IPS DF 6.9 (cell line): ENCODE measurements at regions not wholly inside any gene's neighbourhood (a gene's known extent, or its start where the extent isn't known, plus 50 kb on each side); places are given as distances from the start of the nearest gene placed in this dataset.

Experiments
- DNase-seq: peaks from one replicate; pipeline ENCODE4 v3.0.0-alpha.2; 2013; ENCODE audit warnings: low read depth, low spot score
- H3K27ac ChIP-seq: one replicate; pipeline ENCODE4 v1.5.1; 2013; ENCODE audit warnings: low read length, control low read depth
- H3K27me3 ChIP-seq: 2 replicates; pipeline ENCODE4 v1.6.1; 2013; ENCODE audit warnings: mild to moderate bottlenecking, low read length; ENCODE audit not compliant: control insufficient read depth, insufficient read depth
- H3K36me3 ChIP-seq: 2 replicates; pipeline ENCODE4 v1.6.1; 2013; ENCODE audit warnings: low read length; ENCODE audit not compliant: control insufficient read depth, insufficient read depth
- H3K4me1 ChIP-seq: 2 replicates; pipeline ENCODE4 v1.6.1; 2013; ENCODE audit warnings: low read length; ENCODE audit not compliant: control insufficient read depth, insufficient read depth
- H3K4me3 ChIP-seq: 2 replicates; pipeline ENCODE4 v1.5.1; 2013; ENCODE audit warnings: mild to moderate bottlenecking, low read length
- H3K9me3 ChIP-seq: 2 replicates; pipeline ENCODE4 v1.6.1; 2013; ENCODE audit warnings: low read length, inconsistent platforms; ENCODE audit not compliant: control insufficient read depth, insufficient read depth
- WGBS: extraction: QIAGEN DNeasy Blood & Tissue Kit; methylation state at CpG from one replicate; pipeline ENCODE4 v1.1.7; 2013; ENCODE audit warnings: mixed read lengths, missing lambda C conversion rate; ENCODE audit not compliant: insufficient read length, insufficient coverage; 5-methylcytosine and 5-hydroxymethylcytosine counted together

DNA sequence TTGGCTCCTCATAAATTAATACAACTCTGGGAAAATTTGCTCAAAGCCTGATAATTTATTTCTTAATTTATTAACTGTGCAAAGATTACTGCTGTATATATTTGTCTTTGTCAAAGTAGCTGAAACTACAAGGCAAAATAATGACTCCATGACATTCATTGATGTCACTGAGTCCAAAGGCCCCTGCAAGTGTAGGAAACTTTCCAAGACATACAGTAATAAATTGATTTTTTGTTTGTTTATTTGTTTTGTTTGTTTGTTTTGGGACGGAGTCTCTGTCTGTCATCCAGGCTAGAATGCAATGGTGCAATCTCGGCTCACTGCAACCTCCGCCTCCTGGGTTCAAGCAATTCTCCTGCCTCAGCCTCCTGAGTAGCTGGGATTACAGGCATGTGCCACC lies 96.8 kb upstream of the LPP start:
- H3K4me3 ChIP-seq, result no peak overlapping the region
- peaks cover 3% of the 10 kb centered on the region; the same call in 1 of the 2 replicates for H3K4me1 ChIP-seq
- DNase-seq, result no peak
- H3K27me3 ChIP-seq, result no peaks in the 10 kb centered on the region
- no peaks in the 10 kb centered on the region for H3K36me3 ChIP-seq
- no peaks in the 10 kb centered on the region for H3K9me3 ChIP-seq
- H3K27ac ChIP-seq, result no peak overlapping the region
- no CpG with 5 or more reads among the region's 3 CpGs for WGBS

GRCh38 chr3:188058569-188059184 lies 95.3 kb upstream of the LPP start:
- Histone ChIP-seq H3K4me3 (no peak overlapping the region), H3K27me3 (no peaks in the 10 kb centered on the region), H3K27ac (no peak overlapping the region), H3K4me1 (no peaks in the 10 kb centered on the region), H3K36me3 (no peaks in the 10 kb centered on the region), H3K9me3 (no peaks in the 10 kb centered on the region)
- no CpG with 5 or more reads among the region's 5 CpGs for WGBS
- DNase-seq, result no peak

DNA sequence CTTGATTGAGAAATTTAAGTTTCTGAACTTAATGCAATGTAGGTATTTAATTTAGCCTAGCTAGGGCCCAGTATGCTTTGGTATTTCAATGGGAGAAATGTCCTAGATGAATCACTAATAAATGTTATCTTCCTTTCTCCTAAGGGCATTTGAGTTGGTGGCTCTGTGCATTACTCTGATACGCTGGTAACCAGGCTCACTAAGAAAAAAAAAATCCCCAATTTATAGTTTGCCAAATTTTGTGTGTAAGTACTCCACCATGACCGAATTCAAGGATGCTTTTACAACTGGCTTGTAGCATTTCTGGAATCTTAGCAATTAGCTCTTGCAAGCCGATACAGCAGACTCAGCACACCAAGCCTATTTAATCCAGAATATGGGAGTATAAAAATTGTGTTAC lies 94.6 kb upstream of the LPP start:
- no CpG with 5 or more reads among the region's 3 CpGs for WGBS

DNA sequence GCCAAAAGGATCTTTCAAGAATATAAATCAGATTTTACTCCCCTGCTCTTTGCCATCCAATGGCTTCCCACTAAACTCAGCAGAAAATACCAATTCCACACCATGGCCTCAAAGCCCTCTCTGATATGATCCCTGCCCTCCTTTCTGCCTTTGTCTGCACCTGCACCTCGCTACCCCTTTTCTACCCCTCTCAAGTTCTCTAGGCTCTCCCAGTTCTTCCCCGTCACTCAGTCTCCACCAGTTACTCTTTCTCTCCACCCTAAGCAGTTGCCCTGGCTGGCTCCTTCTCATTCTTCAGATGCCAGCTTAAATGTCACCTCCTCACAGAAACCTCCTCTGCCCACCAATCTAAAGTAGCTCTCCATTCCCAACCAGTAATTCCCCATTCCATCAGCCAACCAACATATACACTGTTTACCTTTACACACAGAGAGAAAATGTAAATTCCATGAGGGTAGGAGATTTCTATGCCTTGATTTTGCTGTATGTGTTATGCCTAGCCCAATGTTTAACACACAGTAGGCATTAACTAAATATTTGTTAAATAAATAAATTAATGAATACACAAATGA lies 93.6 kb upstream of the LPP start:
- Histone ChIP-seq H3K27ac (no peak overlapping the region), H3K9me3 (no peaks in the 10 kb centered on the region), H3K4me3 (no peak overlapping the region), H3K27me3 (no peaks in the 10 kb centered on the region), H3K36me3 (no peaks in the 10 kb centered on the region), H3K4me1 (no peaks in the 10 kb centered on the region)
- no CpG with 5 or more reads among the region's 2 CpGs for WGBS
- no peak for DNase-seq

More for the DNA sequence above, 94.6 kb upstream of the LPP start:
- Histone ChIP-seq H3K36me3 (no peaks in the 10 kb centered on the region), H3K27me3 (no peaks in the 10 kb centered on the region), H3K4me1 (no peaks in the 10 kb centered on the region), H3K9me3 (no peaks in the 10 kb centered on the region), H3K4me3 (no peak overlapping the region), H3K27ac (no peak overlapping the region)
- DNase-seq, result no peak

DNA sequence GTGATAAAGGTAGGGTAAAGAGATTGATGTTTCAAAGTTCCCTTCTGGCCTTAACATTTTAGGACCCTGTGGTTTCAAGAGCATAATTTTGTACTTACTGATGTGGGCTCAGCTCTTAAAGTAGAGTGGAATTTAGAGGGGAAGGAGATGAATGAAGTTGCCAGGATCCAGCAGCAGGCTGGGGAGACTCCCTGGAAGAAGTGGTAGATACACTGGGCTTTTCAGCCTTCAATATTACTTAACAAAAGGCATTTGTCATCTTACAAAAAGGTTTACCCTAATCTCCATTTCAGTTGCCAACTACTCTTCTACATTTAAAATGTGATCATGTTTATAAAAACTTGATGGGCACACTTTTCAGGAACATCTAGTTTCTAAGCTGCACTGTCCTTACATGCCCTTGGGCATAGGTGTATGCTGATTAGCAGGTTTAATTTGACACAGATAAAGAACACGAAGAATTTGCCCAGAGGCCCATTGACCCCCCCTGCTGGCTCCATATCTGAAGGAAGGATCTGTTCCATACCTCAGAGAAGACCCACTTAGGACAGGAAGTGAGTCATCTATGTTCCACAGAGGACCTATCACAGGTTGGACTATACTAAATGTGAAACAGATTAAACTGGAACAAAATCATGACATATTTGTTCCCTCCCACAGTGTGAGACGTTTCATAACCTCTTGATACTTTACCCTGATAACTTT lies 93.0 kb upstream of the LPP start:
- Histone ChIP-seq H3K9me3 (no peaks in the 10 kb centered on the region), H3K4me1 (no peaks in the 10 kb centered on the region), H3K27ac (no peak overlapping the region), H3K36me3 (no peaks in the 10 kb centered on the region), H3K27me3 (no peaks in the 10 kb centered on the region), H3K4me3 (no peak overlapping the region)
- no CpG with 5 or more reads among the region's 2 CpGs for WGBS
- no peak for DNase-seq

GRCh38 chr3:188062216-188062615 lies 91.7 kb upstream of the LPP start:
- Histone ChIP-seq H3K9me3 (no peaks in the 10 kb centered on the region), H3K36me3 (no peaks in the 10 kb centered on the region), H3K27me3 (no peaks in the 10 kb centered on the region), H3K27ac (no peak overlapping the region), H3K4me1 (no peaks in the 10 kb centered on the region), H3K4me3 (no peak overlapping the region)
- WGBS, result no CpG with 5 or more reads among the region's 2 CpGs
- DNase-seq, result no peak

- Histone ChIP-seq H3K27me3 (no peaks in the 10 kb centered on the region), H3K27ac (no peak overlapping the region), H3K4me3 (no peak overlapping the region), H3K4me1 (no peaks in the 10 kb centered on the region), H3K36me3 (no peaks in the 10 kb centered on the region), H3K9me3 (no peaks in the 10 kb centered on the region)
- WGBS, result no CpG with 5 or more reads among the region's 4 CpGs
- DNase-seq, result no peak
These were observed 89.0 kb upstream of the LPP start for GRCh38 chr3:188064831-188065493.

DNA sequence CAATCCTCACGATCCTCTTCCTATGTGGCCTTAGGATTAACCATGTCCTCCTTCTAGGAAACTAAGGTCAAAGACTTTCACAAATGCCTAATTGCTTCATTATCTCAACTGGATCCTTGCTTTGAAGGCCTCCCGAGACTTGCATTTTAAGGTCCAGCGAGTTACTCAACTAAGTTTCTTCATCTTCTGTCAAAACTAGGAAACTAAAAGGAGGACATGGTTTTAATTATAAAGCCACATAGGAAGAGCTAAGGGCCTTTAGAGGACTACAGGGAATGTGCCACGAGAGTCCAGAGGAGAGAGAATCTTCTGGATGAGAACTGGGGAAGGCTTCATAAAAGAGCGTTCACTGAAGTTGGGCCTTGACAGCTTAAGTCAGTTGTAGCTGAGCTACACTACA lies 87.8 kb upstream of the LPP start:
- WGBS, result no CpG with 5 or more reads among the region's 5 CpGs
- no peak overlapping the region for H3K4me3 ChIP-seq
- H3K36me3 ChIP-seq, result no peaks in the 10 kb centered on the region
- no peaks in the 10 kb centered on the region for H3K4me1 ChIP-seq
- no peak for DNase-seq
- H3K27me3 ChIP-seq, result no peaks in the 10 kb centered on the region
- no peak overlapping the region for H3K27ac ChIP-seq
- H3K9me3 ChIP-seq, result no peaks in the 10 kb centered on the region

DNA sequence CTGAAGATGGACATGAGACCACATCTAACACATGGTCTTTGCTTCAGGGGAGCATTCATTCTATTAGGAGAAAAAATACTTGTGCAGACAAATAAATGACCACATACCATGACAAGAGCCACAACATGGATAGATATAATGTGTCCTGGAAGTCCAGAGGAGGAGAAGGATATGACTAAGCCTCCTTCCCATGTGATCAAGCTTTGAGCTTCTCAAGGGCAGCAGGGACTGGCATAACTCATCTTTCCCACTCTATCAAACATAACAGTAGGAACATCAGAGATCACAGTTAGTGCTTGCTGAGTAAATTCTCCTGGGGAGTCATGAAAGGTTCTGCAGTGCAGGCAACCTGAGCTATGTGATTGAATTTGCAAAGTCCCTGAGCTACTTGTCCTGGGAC lies 86.0 kb upstream of the LPP start:
- Histone ChIP-seq H3K27ac (no peak overlapping the region), H3K27me3 (no peaks in the 10 kb centered on the region), H3K9me3 (no peaks in the 10 kb centered on the region), H3K36me3 (no peaks in the 10 kb centered on the region), H3K4me1 (no peaks in the 10 kb centered on the region), H3K4me3 (no peak overlapping the region)
- no peak for DNase-seq

- H3K9me3 ChIP-seq, result no peaks in the 10 kb centered on the region
- H3K4me3 ChIP-seq, result no peak overlapping the region
- no peaks in the 10 kb centered on the region for H3K36me3 ChIP-seq
- no peak for DNase-seq
- H3K27ac ChIP-seq, result no peak overlapping the region
- no peaks in the 10 kb centered on the region for H3K27me3 ChIP-seq
- WGBS, result no CpG with 5 or more reads among the region's 3 CpGs
- H3K4me1 ChIP-seq, result no peaks in the 10 kb centered on the region
These were observed 85.6 kb upstream of the LPP start for GRCh38 chr3:188068342-188068741.
